ENCODE measurements at regions not wholly inside any gene's neighbourhood (a gene's known extent, or its start where the extent isn't known, plus 50 kb on each side); places are given as distances from the start of the nearest gene placed in this dataset.
"Not testable (repeated sequence)": the region's sequence is repeated elsewhere in the genome, so short reads cannot be mapped to it uniquely, and the experiment has no call there.

- DNase-seq: not testable (repeated sequence)
Observed at GRCh38 chrX:40222612-40223011, 124.9 kb upstream of the BCOR start.

- no peak for DNase-seq
Observed at GRCh38 chrX:40213092-40213491, 115.3 kb upstream of the BCOR start.

GRCh38 chrX:40209951-40210617, 112.3 kb upstream of the BCOR start:
- DNase-seq: no peak

GRCh38 chrX:40207626-40208025, 109.9 kb upstream of the BCOR start:
- no peak for DNase-seq

- DNase-seq: no peak
Observed at GRCh38 chrX:40205471-40205870, 107.7 kb upstream of the BCOR start.

- DNase-seq: no peak
Observed at GRCh38 chrX:40202456-40202855, 104.7 kb upstream of the BCOR start.

- peak; percentile 21 for DNase-seq
Observed at GRCh38 chrX:40201329-40201885, 103.6 kb upstream of the BCOR start.

- no peak for DNase-seq
Observed at GRCh38 chrX:40199704-40200103, 101.9 kb upstream of the BCOR start.

GRCh38 chrX:40197071-40197470, 99.3 kb upstream of the BCOR start:
- DNase-seq: no peak

GRCh38 chrX:40195368-40195767, 97.6 kb upstream of the BCOR start:
- no peak for DNase-seq

- DNase-seq: no peak
Observed at GRCh38 chrX:40192196-40192595, 94.4 kb upstream of the BCOR start.

- DNase-seq: no peak
Observed at GRCh38 chrX:40189637-40190036, 91.9 kb upstream of the BCOR start.

GRCh38 chrX:40188573-40189417, 91.0 kb upstream of the BCOR start:
- no peak for DNase-seq

GRCh38 chrX:40184968-40185367, 87.2 kb upstream of the BCOR start:
- DNase-seq: no peak

GRCh38 chrX:40182615-40183014, 84.9 kb upstream of the BCOR start:
- no peak for DNase-seq

GRCh38 chrX:40182095-40182494, 84.3 kb upstream of the BCOR start:
- no peak for DNase-seq

GRCh38 chrX:40179283-40179682, 81.5 kb upstream of the BCOR start:
- DNase-seq: no peak

- DNase-seq: no peak
Observed at GRCh38 chrX:40177942-40178715, 80.4 kb upstream of the BCOR start.

- no peak for DNase-seq
Observed at GRCh38 chrX:40177489-40177888, 79.7 kb upstream of the BCOR start.

- DNase-seq: no peak
Observed at GRCh38 chrX:40177117-40177430, 79.3 kb upstream of the BCOR start.

- peak; percentile 17 for DNase-seq
Observed at GRCh38 chrX:40176351-40177116, 78.8 kb upstream of the BCOR start.

- DNase-seq: peak; percentile 83
Observed at GRCh38 chrX:40175511-40176350, 78.0 kb upstream of the BCOR start.

Data from NCI-H2029 (cell line).